ENCODE measurements at regions not wholly inside any gene's neighbourhood (a gene's known extent, or its start where the extent isn't known, plus 50 kb on each side); places are given as distances from the start of the nearest gene placed in this dataset.

DNA sequence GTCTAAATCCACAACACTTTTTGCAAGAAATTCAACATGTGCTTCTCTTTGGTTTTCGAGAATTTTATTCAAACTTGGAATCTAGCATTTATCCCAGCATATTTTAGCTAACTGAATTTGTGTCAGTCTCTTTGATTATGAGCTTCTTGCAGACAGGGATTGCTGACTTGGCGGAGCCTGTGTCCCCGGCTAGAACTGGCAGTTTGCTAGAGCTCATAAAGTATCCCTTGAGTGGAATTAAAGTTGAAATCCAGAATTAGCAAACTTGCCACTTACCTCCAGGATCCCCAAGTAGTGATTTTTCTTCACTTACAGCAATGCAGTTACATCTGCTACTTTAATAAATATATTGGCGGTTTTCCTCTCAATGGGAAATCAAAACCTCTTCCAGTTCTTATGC, 306.9 kb downstream of the AACS start:
- TF ChIP-seq, protein P1, sequence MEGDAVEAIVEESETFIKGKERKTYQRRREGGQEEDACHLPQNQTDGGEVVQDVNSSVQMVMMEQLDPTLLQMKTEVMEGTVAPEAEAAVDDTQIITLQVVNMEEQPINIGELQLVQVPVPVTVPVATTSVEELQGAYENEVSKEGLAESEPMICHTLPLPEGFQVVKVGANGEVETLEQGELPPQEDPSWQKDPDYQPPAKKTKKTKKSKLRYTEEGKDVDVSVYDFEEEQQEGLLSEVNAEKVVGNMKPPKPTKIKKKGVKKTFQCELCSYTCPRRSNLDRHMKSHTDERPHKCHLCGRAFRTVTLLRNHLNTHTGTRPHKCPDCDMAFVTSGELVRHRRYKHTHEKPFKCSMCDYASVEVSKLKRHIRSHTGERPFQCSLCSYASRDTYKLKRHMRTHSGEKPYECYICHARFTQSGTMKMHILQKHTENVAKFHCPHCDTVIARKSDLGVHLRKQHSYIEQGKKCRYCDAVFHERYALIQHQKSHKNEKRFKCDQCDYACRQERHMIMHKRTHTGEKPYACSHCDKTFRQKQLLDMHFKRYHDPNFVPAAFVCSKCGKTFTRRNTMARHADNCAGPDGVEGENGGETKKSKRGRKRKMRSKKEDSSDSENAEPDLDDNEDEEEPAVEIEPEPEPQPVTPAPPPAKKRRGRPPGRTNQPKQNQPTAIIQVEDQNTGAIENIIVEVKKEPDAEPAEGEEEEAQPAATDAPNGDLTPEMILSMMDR (IDR thresholded peaks at IDR 0.05) = no peak
- no peak for TF ChIP-seq EZH2 (IDR thresholded peaks at IDR 0.05)
- TF ChIP-seq EZH2phosphoT487 (IDR thresholded peaks at IDR 0.05) = no peak
